ENCODE measurements at regions not wholly inside any gene's neighbourhood (a gene's known extent, or its start where the extent isn't known, plus 50 kb on each side); places are given as distances from the start of the nearest gene placed in this dataset.

GRCh38 chr6:119506631-119507174 lies 157.1 kb upstream of the MAN1A1 start:
- Histone ChIP-seq H3K4me3 (no peak overlapping the region), H3K27ac (ENCODE audit: extremely low read depth, low read depth, low read length) (no peak overlapping the region), H3K9ac (ENCODE audit: insufficient read depth in 1 of 2, low read depth in 2 of 2, low read length in 2 of 2) (no peak overlapping the region), H3K36me3 (ENCODE audit: control insufficient read depth, insufficient read depth, low read length) (no peaks in the 10 kb centered on the region), H4K20me1 (replicated peaks; ENCODE audit: control insufficient read depth, insufficient read depth, low read length) (no peaks in the 10 kb centered on the region), H3K4me2 (ENCODE audit: insufficient read depth, low read length) (no peak overlapping the region), H3K9me1 (ENCODE audit: control insufficient read depth, insufficient read depth, low read length) (no peaks in the 10 kb centered on the region), H2AFZ (ENCODE audit: low read depth, low read length) (no peak overlapping the region), H3K79me2 (ENCODE audit: control insufficient read depth, insufficient read depth, low read length) (no peaks in the 10 kb centered on the region), H3K9me3 (replicated peaks; ENCODE audit: control insufficient read depth, insufficient read depth, low read depth, low read length) (no peaks in the 10 kb centered on the region), H3K27me3 (ENCODE audit: control insufficient read depth in 2 of 2, insufficient read depth in 2 of 2, low read length in 2 of 2) (no peaks in the 10 kb centered on the region), H3K4me1 (replicated peaks in 1 of 2; ENCODE audit: control insufficient read depth in 2 of 2, insufficient read depth in 2 of 2, low read length in 2 of 2) (peaks cover 4 to 8% of the 10 kb centered on the region in 2 experiments; a peak in 2 of 5 replicates)
- DNase-seq (ENCODE audit: extremely low read depth in 1 of 4, low spot score in 3 of 4) (no peak), ATAC-seq (no peak), FAIRE-seq (no peak)
- intact Hi-C loops (cut with micrococcal nuclease) (no loop called here), in situ Hi-C loops (cut with MboI) (no loop called here)
- TF ChIP-seq PHF21A (IDR thresholded peaks at IDR 0.05; ENCODE audit: borderline replicate concordance, low read depth) (no peak), RUNX1 (IDR thresholded peaks at IDR 0.05; ENCODE audit: low read depth) (no peak), ZNF277 (CRISPR knock-in tag; IDR thresholded peaks at IDR 0.05; ENCODE audit: borderline replicate concordance) (no peak), CBX3 (IDR thresholded peaks at IDR 0.05; ENCODE audit: borderline replicate concordance in 1 of 2, low read length in 2 of 2) (no peak), ATF7 (IDR thresholded peaks at IDR 0.05) (no peak), LARP7 (IDR thresholded peaks at IDR 0.05) (no peak), SREBF2 (CRISPR knock-in tag; IDR thresholded peaks at IDR 0.05) (no peak)
- no TSS peak for BruUV-seq (replicated peaks)
- POLR2A ChIA-PET = no interaction called here
- CTCF ChIA-PET (ENCODE audit: low intra/inter-chr PET ratio) = no interaction called here
